ENCODE measurements at regions not wholly inside any gene's neighbourhood (a gene's known extent, or its start where the extent isn't known, plus 50 kb on each side); places are given as distances from the start of the nearest gene placed in this dataset.

DNA sequence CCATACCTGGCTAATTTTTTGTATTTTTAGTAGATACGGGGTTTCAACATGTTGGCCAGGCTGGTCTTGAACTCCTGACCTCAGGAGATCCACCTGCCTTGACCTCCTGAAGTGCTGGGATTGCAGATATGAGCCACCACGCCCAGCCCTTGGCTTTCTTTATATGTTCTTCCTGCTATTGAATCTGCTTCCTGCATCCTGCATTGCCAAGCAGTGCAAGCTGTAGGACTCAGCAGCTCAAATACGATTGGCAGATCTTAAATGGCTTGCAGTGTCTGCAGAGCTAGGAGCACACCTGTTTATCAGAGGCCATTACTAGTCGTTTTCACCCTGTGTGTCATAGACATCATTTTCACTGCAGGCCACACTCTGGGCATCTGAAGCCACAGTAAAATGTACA lies 426.2 kb upstream of the PPP2R3A start:
- Histone ChIP-seq H2BK120ac (ENCODE audit: low read depth, low read length) (no peak overlapping the region), H2AK9ac (replicated peaks; ENCODE audit: low read depth, low read length, poor library complexity) (no peak overlapping the region), H2AK5ac (ENCODE audit: low read depth, low read length) (no peak overlapping the region), H2BK15ac (ENCODE audit: low read depth, low read length) (no peak overlapping the region), H3K27me3 (ENCODE audit: control insufficient read depth, insufficient read depth, low read length) (no peaks in the 10 kb centered on the region), H2BK5ac (ENCODE audit: low read depth, low read length, poor library complexity, severe bottlenecking) (no peak overlapping the region), H2BK20ac (ENCODE audit: low read depth, low read length) (no peak overlapping the region), H3K4me2 (ENCODE audit: low read depth, low read length) (no peak overlapping the region), H4K20me1 (ENCODE audit: insufficient read depth, low read length) (no peaks in the 10 kb centered on the region), H3K4me3 (ENCODE audit: insufficient read depth, low read depth, low read length) (no peak overlapping the region), H3K27ac (ENCODE audit: insufficient read depth, low read length) (no peak overlapping the region), H3K9me3 (ENCODE audit: control insufficient read depth, insufficient read depth, low read length) (no peaks in the 10 kb centered on the region), H4K8ac (ENCODE audit: low read depth in 2 of 2, low read length in 2 of 2) (no peak overlapping the region), H3K14ac (replicated peaks; ENCODE audit: low read depth, low read length) (no peak overlapping the region), H3K9me1 (ENCODE audit: insufficient read depth, low read length) (no peaks in the 10 kb centered on the region), H4K5ac (ENCODE audit: low read depth, low read length) (no peak overlapping the region), H3K18ac (ENCODE audit: low read depth, low read length) (no peak overlapping the region), H3K56ac (ENCODE audit: extremely low read depth, insufficient read depth, low read length) (no peak overlapping the region), H4K91ac (ENCODE audit: insufficient read depth, low read depth, low read length) (no peak overlapping the region), H3K36me3 (ENCODE audit: control insufficient read depth, insufficient read depth, low read length) (no peaks in the 10 kb centered on the region), H3K9ac (ENCODE audit: low read depth, low read length) (no peak overlapping the region), H3K4ac (ENCODE audit: low read depth, low read length) (no peak overlapping the region), H3K4me1 (ENCODE audit: control insufficient read depth, insufficient read depth, low read length) (no peaks in the 10 kb centered on the region), H2AFZ (replicated peaks; ENCODE audit: low read length, poor library complexity) (no peak overlapping the region), H3K79me1 (ENCODE audit: low read depth in 1 of 2, low read length in 2 of 2) (no peaks in the 10 kb centered on the region), H3K23ac (ENCODE audit: low read depth, low read length) (no peak overlapping the region)
- ATAC-seq (ENCODE audit: low read depth) (no peak), DNase-seq (no peak)
- intact Hi-C loops (cut with micrococcal nuclease), result no loop called here
- dilution Hi-C loops (cut with HindIII; ENCODE audit: low sequenced_read_pairs, unreplicated experiment), result no loop called here
- WGBS, 2 experiments (ENCODE audit: extremely low coverage in 2 of 2, insufficient read length in 1 of 2), result 37% methylated on average over 2 of the region's 4 CpGs; no CpG with 5 or more reads in 1 of the 2 experiments
- BruUV-seq (replicated peaks), result no TSS peak
- no peak for TF ChIP-seq FOS (IDR thresholded peaks at IDR 0.05; ENCODE audit: low read depth, low read length)
- in situ Hi-C loops (cut with MboI; ENCODE audit: low sequenced_read_pairs), result no loop called here
- ChIA-PET CTCF (no interaction called here), POLR2A (ENCODE audit: unreplicated experiment) (no interaction called here)
